NCI-H69 (cell line): ENCODE measurements at regions not wholly inside any gene's neighbourhood (a gene's known extent, or its start where the extent isn't known, plus 50 kb on each side); places are given as distances from the start of the nearest gene placed in this dataset.

Experiments used
- DNase-seq: peaks from one replicate; lab custom pipeline; 2025; lab: John Stamatoyannopoulos, UW

DNA sequence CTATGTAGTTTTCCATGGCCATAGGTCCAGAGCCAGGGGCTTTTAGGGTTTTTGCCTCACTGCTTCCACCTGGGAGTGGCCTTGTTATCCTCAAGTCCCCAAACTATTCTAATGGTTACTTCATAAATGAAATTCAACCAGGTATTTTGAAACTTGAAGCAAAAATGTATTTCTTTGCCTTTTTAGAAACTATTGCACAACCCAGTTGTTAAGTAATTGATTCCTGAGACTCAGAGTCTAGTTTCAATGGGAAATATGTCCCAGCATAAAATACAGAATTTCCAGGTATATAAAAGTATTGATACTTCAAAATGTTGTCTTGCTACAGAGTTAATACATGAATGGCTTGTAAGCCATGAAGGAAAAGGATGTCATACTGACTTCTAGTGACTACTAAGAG, 456.2 kb upstream of the DAB2 start:
- no peak for DNase-seq

DNA sequence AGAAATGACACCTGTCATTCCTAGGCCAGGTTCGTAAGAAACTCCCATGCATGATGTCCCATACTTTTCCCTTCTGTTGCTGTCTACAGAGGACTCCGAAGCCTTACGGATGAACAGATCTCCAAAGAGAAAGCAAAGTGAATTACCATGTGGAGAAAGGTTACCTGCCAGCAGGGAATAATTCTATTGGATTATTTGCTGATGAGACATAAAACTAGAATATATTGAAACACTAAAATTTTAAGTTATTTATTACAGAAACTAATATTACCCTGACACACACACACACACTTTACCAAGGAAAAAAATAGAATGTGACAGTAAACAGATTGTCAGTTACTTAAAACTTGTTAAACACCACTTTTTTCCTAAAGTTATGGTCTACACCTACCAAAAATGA, 452.7 kb upstream of the DAB2 start:
- no peak for DNase-seq

DNA sequence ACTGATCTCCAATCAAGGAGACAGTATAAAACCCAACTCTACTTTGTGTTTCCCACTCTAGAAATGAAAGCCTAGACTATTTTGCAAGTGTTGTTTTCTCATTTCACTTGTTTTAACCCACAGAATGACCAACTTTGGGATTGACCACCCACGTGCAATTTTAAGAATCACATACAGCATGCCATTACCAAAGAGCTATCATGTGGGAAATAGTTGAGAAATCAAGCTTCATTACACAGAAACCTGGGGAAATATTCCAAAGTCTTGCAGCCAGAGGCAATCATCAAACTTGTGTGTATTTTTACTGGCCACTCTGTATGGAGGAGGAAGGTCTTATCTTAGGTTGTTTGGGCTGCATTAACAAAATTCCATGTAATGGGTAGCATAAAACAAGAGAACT, 451.4 kb upstream of the DAB2 start:
- DNase-seq, result no peak

DNA sequence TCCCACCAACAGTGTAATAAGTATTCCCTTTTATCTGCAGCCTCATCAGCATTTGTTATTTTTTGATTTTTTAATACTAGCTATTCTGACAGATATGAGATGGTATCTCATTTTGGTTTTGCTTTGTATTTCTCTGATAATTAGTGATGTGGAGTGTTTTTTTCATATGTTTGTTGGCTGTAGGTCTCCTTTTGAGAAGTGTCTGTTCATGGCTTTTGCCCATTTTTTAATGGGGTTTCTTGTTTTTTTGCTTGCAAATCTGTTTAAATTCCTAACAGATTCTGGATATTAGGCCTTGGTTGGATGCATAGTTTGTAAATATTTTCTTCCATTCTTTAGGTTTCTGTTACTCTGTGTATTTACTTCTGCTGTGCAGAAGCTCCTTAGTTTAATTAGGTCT, 445.4 kb upstream of the DAB2 start:
- no peak for DNase-seq

DNA sequence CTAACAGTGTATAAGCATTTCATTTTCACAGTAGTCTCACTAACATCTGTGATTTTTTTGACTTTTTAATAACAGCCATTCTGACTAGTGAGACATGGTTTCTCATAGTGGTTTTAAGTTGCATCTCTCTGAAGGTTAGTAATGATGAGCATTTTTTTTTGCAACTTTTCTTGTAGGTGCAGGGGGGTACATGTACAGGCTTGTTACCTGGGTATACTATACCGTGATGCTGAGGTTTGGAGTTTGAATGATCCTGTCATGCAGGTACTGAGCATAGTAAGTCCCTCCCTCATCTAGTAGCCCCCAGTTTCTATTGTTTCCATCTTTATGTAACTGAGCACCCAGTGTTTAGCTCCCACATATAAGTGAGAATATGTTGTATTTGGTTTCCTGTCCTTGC, 444.6 kb upstream of the DAB2 start:
- DNase-seq, result no peak

DNA sequence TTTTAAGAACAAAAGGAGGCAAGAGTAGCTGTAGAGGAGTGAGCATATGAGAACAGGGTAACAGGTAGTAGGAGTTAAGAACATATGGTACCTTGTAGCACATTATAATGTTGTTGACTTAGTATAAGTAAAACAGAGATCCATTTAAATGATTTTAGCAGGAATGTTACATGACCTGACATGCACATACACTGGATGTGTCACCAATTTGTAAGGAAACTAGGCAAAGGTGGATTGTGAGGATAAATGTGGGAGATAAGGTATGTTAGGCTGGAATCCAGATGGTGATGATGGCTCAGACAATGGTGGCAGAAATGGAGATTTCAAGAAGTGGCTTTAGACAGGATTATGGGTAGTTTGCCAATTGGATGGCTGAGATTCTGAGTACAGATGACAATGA, 443.1 kb upstream of the DAB2 start:
- DNase-seq, result no peak

DNA sequence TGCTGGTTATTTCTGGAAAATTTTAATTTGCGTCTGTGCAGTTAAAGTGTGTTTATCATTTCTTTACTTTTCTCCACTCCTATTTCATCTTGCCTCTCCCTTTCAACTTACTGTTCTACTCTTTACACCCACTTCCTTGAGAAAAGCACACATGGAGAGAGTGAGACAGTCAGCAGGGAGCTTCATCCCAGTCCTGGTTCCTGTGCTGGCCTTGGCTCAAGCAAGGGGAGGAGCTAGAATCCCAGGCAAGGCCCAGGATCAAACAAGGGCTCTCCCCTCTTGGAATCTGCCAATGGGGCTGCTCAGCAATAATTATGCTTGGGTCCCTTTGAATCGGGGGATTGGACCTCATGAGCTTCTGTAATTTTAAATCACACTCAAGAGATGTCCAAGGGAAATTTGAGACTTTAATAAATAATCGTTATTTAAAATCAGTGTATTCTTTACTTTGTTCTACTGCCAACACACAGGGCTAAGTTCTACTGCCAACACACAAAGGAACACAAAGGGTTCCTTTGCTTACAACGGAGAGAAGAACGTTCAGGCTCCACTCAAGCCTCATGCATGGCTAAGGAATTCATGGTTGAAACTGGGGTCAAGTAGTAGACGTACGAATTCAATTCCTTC, 439.3 kb upstream of the DAB2 start:
- DNase-seq, result no peak

DNA sequence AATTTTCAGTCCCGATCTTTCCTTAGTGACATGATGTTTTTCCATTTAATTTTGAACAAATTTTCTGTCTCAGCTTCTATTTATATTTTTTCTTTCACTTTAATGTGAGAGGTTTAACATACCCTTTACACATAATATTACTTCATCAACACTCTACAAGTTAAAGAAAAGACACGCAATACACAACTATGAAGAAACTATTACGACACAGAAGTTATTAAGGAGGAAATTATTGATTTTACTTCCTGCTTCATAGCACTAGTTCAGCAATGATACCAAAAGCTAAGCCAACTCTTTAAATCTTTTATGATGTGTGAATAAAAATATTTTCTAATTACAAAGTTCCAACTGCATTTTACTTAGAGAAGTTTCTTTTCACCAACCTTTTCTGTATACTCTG, 432.3 kb upstream of the DAB2 start:
- DNase-seq, result no peak

DNA sequence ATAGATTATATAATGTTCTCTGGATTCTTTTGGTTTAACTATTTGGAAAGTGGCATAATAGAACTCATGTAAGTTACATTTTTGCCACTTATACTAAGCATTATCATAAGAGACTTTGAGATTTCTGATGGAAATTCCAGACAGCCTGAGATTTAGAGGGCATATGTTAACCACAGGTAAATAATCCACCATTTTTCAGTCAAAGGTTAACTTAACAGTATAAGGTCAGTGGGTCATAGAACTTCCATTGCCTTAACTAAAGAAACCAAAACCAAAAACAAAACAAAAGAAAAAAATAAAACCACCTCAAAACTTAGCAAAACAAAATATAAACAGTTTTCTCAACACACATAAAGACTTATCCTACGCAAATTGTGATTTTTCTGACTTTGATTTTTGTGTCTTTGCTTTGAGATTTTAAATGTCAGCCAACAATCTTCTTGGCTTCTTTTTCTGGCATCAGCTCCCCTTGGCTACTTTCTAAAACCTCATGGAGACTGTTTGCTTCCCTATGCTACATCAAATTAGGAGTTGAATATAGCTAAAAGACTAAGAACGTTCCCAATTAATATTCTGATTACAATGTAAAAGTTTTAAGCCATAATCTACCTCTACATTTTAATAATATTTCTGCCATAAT, 430.1 kb upstream of the DAB2 start:
- no peak for DNase-seq

DNA sequence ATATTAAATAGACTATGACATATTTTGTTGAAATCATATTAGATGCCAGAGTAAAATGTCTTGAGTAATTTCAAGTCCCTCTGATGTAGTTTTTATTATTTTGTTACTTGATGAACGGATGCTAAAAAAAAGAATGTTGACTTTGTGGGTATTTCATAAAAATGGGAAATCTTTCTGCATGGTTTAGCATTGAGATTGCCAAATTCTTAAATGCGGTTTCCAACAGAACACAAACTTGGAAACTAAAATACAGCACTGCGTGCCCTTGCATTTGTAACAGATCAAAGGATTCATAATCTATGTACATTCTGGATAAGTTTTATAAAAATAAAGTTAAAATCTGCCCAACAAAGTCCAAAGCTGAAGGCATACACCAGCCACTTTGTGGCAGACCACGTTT, 425.5 kb upstream of the DAB2 start:
- DNase-seq, result no peak

DNA sequence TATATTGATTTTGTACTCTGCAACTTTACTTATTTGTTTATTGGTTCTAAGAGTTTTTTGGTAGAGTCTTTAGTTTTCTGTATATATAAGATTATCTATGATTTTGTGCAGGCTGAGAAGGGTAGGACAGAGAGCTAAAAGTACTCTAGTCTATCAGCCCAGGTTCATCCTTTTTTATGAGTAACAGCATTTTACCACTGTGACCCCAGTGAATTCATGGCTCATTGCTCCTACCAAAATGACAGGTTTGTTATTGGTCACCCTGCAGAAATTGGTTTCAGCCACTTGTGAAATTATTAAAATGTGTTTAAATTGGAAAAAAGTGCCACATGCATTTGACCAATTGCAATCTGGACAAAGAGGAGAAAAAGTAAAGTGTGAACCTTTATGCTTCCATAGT, 421.4 kb upstream of the DAB2 start:
- DNase-seq, result no peak

DNA sequence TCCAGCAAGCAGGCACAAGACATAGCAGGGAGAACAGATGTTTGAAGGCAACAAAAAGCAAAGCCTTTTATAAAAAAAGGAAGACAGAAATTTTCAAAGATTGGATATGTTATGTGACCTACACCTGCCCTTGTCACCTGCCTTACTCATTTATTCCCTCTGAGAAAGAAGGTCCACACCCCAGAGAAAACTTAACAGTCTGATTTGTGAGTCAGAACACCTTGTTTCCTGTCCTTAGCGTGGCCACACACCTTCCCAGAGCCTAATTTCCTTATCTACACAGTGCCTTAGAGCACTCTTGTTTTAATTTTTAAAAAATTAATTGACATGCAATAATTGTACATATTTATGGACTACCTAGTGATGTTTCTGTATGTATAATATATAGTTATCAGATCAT, 419.0 kb upstream of the DAB2 start:
- no peak for DNase-seq

DNA sequence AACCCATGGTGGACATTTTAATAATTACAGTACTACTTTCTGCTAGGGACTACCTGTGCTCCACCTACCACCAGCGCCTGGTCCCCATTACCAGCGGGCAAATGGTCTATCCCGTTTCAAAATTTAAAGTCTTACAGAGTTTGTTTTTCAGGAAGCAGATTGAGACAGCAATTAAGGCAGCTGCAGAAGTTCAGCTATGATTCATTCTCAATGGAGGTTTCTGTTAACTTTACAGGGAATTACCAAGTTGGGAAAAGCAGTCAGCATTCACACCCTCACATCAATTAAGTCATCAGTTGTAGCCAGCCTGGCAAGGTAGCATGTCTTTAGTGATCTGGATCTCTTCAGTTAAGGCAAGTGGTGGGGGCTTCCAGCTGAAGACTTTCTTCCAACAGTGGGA, 410.6 kb upstream of the DAB2 start:
- no peak for DNase-seq

DNA sequence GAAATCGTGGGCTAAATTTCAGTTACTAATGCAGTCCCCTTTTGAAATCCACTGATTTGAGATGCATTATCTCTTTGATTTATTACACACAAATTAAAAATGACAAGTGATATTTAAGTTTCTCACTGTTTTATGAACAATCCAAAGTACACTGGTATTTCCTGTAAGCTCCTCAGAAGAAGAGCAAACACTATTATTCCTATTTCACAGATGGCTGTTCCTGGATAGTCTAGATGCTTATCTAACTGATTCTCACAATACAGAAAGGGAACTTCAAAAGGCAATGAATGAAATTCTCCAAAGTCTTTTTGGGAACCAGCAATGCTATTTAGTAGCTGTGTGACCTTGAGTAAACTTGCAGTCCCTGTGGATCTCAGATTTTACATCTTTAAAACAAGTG, 404.7 kb upstream of the DAB2 start:
- no peak for DNase-seq

DNA sequence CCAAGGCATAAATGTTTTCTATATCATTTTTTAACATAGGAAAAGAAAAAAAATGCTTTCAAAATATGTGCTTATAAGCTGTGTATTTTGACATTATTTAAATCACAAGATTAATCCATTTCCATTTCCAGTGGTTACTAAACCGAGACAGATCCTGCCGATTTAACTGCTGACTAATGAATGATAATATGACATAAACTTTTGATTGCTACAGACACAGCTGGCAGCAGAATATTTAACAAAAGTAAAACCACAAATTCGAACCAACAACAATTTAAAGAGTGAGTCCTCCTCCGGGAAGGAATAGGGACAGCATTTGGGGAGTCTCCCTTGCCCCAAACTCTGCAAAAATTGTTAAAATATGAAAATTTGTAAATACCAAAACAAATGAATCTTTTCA, 401.3 kb upstream of the DAB2 start:
- DNase-seq, result no peak

DNA sequence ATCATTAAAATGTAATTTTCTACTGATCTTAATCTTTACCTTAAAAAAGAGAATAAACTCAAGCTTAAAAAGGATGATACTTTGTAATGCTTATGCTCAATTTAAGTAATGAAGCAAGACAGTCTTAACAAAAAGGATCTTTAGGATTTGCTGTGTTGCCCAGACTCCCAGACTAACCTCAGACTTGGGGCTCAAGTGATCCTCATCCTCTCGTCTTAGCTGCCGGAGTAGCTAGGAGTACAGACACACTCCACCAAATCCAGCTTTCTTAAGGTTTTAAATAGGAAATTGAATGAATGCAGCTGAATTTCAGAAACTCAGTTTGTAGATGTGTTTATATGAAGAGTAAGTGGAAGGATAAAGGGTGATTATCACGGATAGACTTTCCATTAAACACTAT, 400.5 kb upstream of the DAB2 start:
- DNase-seq, result no peak

DNA sequence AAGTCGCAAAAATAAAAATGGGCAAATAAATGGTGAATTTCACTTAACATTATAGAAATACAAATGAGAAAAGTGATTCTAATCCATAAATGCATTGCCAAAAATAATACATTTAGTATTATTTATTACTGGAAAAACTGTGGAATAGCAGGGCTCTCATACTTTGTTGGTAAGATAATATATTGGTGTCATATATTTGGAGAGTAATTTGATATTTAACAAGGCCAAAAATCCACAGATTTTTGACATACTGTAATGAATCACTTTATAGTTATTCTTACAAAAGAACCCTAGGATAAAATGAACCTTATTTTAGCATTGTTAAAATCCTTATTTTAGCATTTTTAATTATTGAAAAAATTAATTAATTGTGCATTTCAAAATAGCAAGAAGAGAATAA, 397.2 kb upstream of the DAB2 start:
- no peak for DNase-seq

DNA sequence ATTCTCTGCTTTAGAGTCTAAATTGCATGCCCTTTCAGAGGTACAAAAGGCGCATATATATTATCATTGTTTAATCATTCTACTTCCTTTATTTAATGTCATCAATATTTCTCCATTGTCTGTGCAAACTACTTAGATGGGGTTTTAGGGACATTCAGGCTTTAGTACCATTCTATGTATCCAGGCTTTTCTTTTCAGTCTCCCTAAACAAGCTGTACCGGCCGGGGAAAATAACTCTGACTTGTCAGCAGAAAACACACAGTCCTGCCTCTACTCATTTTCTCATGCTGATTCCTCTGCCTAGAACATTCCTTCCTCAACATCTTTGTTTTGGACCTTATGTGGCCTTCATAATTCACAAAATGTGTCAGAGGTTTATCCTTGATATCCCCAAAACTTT, 392.1 kb upstream of the DAB2 start:
- no peak for DNase-seq

DNA sequence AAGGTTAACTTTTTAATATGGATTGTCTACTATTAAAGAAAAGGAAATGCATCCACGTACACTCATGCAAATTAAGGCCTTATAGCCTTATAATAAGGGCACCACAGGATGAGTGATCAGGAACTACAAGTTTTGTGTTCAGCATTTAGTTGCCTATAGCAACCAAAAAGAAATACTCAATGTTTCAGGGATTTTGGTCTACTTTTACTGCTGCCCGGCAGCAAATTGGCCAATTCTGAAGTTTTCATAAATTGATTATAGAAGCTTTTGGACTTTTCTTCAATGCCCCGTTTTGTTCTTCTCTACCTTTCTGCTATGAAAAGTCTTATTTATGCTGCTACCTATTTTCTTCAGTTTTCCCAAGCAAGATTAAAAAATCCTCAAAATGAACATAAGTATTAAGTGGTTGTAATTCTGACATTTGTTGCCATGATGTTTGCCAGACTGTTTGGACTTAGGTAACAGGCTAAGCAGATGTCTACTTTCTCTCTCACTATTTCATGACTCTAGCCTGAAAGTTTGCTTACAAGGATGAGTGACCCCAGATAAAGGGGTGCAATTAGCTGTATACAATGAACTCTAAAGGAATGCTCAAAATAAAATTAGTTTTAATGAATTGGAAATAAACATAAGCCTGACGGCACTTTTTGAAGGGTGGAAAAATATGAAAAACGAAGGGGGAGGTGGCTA, 391.5 kb upstream of the DAB2 start:
- DNase-seq, result no peak

DNA sequence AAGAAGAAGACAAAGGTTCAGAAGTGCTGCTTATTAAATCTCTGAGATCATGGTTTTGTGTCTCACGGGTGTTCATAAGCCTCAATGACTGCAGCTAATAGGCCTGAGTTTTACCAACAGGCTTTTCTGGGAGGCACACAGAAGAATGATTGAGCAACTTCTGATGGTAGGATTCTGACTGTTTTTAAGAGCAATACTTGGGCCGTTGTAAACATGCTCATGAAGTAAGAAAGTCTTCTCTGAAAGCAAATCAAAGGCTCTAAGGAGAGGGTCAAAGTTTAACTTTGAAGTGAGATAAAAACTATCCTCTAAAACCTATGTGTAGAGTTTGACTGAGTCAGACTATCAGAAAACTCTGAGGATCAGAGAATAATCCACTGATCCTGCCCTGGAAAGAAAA, 390.9 kb upstream of the DAB2 start:
- DNase-seq, result no peak

DNA sequence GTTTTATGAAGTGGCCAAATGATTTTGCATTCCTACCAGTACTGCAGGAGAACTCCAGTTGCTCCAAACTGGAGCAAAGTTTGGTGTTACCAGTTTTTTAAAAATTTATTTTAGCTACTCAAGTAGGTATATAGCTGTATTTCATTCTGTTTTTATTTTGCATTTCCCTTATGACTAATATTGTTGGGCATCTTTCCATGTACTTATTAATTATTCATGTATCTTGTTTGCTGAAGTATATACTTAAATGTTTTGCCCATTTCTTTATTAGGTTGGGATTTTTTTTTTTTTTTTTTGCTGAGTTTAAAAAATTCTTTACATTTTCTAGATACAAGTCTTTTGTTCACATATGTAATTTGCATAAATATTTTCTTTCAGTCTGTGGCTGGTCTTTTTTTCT, 386.6 kb upstream of the DAB2 start:
- no peak for DNase-seq

DNA sequence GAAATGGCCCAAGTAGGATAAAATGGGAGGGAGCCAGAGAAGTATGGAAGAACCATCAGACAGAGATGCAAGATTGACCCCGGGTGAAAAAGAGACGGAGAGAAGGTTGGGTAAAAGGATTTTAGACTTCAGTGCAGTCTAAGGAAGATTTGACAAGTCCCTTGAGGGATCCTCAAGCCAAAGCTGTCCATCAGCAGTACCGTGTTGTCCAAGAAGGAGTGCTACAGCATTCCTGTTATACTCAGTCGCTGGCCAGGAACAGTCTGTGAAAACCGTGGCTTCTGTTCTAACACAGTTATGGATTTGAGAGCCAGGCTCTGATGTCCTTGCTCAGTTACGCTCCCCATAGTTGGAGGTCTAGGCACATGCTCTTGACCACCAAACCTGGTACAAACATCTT, 383.9 kb upstream of the DAB2 start:
- DNase-seq, result no peak

DNA sequence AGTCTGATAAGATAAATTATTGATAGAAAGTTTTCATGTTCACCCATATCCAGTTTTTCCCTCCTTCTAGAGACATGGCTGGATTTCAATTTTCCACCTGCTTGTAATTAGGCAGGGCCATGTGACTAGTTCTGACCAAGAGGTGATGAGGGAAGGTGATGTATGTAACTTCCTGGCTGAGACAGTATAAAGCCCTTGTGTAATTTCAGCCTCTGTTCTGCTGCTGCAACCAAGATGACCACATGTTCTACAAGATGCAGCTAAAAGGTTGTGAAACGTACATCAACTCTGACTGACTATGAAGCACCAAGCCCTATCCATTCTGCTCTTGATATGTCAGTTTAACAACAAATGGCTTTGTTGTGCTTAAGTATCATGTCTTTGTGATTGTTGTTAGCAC, 376.5 kb upstream of the DAB2 start:
- no peak for DNase-seq

DNA sequence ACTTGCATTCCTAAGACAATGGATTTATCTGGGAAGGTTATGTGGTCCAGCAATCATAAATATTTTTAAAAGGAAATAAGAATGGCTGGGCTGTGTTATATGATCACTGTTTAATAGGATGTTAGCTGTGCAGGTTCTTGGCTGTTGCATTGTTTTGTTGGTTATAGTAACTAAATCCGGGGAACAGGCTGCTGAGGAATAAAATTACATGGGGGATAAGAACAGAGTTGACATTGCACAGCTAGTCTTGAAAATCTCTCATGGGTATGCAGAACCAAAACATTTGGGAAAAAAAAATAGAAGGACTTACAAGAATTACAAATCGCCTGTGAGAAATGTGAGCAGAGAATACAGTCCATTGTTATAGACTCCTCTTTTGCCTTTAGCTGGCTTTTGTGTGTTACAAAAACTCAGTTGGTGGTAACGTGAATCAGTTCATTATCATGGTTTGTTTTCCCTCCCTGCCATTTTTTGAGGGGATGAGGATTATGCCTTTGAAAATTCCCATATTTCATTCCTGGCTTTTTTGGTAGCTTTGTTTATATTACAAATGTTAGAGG, 375.3 kb upstream of the DAB2 start:
- DNase-seq, result no peak
